GM12878 (cell line): ENCODE measurements at regions not wholly inside any gene's neighbourhood (a gene's known extent, or its start where the extent isn't known, plus 50 kb on each side); places are given as distances from the start of the nearest gene placed in this dataset.

Experiments
- ATAC-seq: fragments of 200-7000 bp; cut with Tn5 transposase; 3 replicates; pipeline ENCODE4 v1.9.1; 2020; ENCODE audit warnings: mild to moderate bottlenecking, moderate library complexity
- BruUV-seq: library from RNA; stranded (reverse); fragments of 400-500 nt; replicated peaks from 2 replicates; lab custom pipeline; 2021; lab: Mats Ljungman, UMichigan
- CTCF ChIA-PET: fragments of 300-600 bp; sonication (Branson Sonifier 250); formaldehyde crosslinking; extraction: SDS; loops from one replicate; lab custom pipeline; 2021; ENCODE audit warnings: inconsistent platforms; lab: Yijun Ruan, JAX
- POLR2A ChIA-PET: fragments of 350-600 bp; formaldehyde crosslinking; extraction: SDS; loops from one replicate; lab custom pipeline; 2021; ENCODE audit warnings: inconsistent platforms; lab: Charles Lee
- RAD21 ChIA-PET: fragments of 300-600 bp; sonication (Branson Sonifier 250); formaldehyde crosslinking; loops from one replicate; lab custom pipeline; 2023; ENCODE audit warnings: antibody characterized with exemption; ENCODE audit not compliant: unreplicated experiment; lab: Charles Lee
- SMC1A ChIA-PET: fragments of 300-600 bp; sonication (Branson Sonifier 250); formaldehyde crosslinking; loops from one replicate; lab custom pipeline; 2023; ENCODE audit not compliant: unreplicated experiment, uncharacterized antibody; lab: Charles Lee
- DNase-seq: peaks from one replicate; pipeline ENCODE4 v3.0.0-alpha.2; 2011; ENCODE audit warnings: low read depth, low spot score
- FAIRE-seq: peaks from 3 replicates; lab custom pipeline; 2011; peaks lifted over from hg19 to GRCh38; lab: Jason Lieb, UNC
- H2AFZ ChIP-seq: 2 replicates; pipeline ENCODE4 v1.6.0; 2011; ENCODE audit warnings: low read depth, low read length, control low read depth; ENCODE audit not compliant: control insufficient read depth
- H3K27ac ChIP-seq: 2 replicates; pipeline ENCODE4 v1.5.1; 2011; ENCODE audit warnings: control low read depth; ENCODE audit not compliant: control insufficient read depth, insufficient read depth
- H3K27me3 ChIP-seq, 2 experiments: replicated peaks in 1 of 2; 2 replicates each; pipeline versions ENCODE4 v1.6.0 to v1.6.1; 2011; ENCODE audit warnings: low read length in 1 of 2; ENCODE audit not compliant: control insufficient read depth in 2 of 2, insufficient read depth in 2 of 2
- H3K36me3 ChIP-seq, 2 experiments: 2 replicates each; pipeline ENCODE4 v1.5.1; 2011; ENCODE audit warnings: low read length in 1 of 2; ENCODE audit not compliant: control insufficient read depth in 2 of 2, insufficient read depth in 2 of 2
- H3K4me1 ChIP-seq: 2 replicates; pipeline ENCODE4 v1.6.1; 2011; ENCODE audit warnings: mild to moderate bottlenecking, low read length, moderate library complexity, mixed read lengths; ENCODE audit not compliant: control insufficient read depth, insufficient read depth
- H3K4me2 ChIP-seq: 2 replicates; pipeline ENCODE4 v1.6.0; 2011; ENCODE audit warnings: control low read depth; ENCODE audit not compliant: control insufficient read depth, insufficient read depth
- H3K4me3 ChIP-seq: fragments of 200-600 bp; sonication (generic); 2 replicates; pipeline ENCODE4 v1.5.1; 2016
- H3K79me2 ChIP-seq: 2 replicates; pipeline ENCODE4 v1.6.0; 2011; ENCODE audit warnings: low read length; ENCODE audit not compliant: control insufficient read depth, insufficient read depth
- H3K9ac ChIP-seq: 2 replicates; pipeline ENCODE4 v1.8.0; 2011; ENCODE audit warnings: low read length, control low read depth, mixed read lengths; ENCODE audit not compliant: control insufficient read depth, insufficient read depth
- H3K9me3 ChIP-seq: replicated peaks from 3 replicates; pipeline ENCODE4 v1.5.1; 2011; ENCODE audit warnings: mild to moderate bottlenecking, low read length; ENCODE audit not compliant: control insufficient read depth, insufficient read depth
- H4K20me1 ChIP-seq: 2 replicates; pipeline ENCODE4 v1.6.0; 2011; ENCODE audit not compliant: control insufficient read depth, insufficient read depth
- BCL11A ChIP-seq: IDR thresholded peaks from 2 replicates; pipeline ENCODE4 v1.6.1; 2011; ENCODE audit warnings: low read depth, low read length
- CHD2 ChIP-seq: IDR thresholded peaks from 2 replicates; pipeline ENCODE4 v1.6.1; 2011; ENCODE audit warnings: low read depth, low read length, improper control_type of control experiment, borderline replicate concordance
- E2F4 ChIP-seq: IDR thresholded peaks from 2 replicates; pipeline ENCODE4 v1.6.1; 2012; ENCODE audit warnings: low read depth, low read length, improper control_type of control experiment
- EP300 ChIP-seq, 2 experiments: fragments of 150-350 bp in 1 of 2; IDR thresholded peaks; 2 replicates each; pipeline ENCODE4 v1.6.1; 2011 to 2012; ENCODE audit warnings: low read depth in 2 of 2, low read length in 2 of 2, borderline replicate concordance in 1 of 2, improper control_type of control experiment in 1 of 2, inconsistent platforms in 1 of 2; ENCODE audit not compliant: control insufficient read depth in 1 of 2
- ESRRA ChIP-seq: IDR thresholded peaks from 2 replicates; pipeline ENCODE4 v1.6.1; 2012; ENCODE audit warnings: mild to moderate bottlenecking, low read length, improper control_type of control experiment
- FOS ChIP-seq: IDR thresholded peaks from 3 replicates; pipeline ENCODE4 v1.6.1; 2011; ENCODE audit warnings: borderline replicate concordance; ENCODE audit not compliant: insufficient read length; ENCODE audit errors: extremely low read depth
- IRF3 ChIP-seq: fragments of 450-650 bp; IDR thresholded peaks from 2 replicates; pipeline ENCODE4 v1.6.1; 2014; ENCODE audit warnings: mild to moderate bottlenecking
- IRF4 ChIP-seq: IDR thresholded peaks from 2 replicates; pipeline ENCODE4 v1.6.1; 2011; ENCODE audit warnings: low read depth, low read length
- KLF5 ChIP-seq: fragments of 450-650 bp; IDR thresholded peaks from 2 replicates; pipeline ENCODE4 v1.6.1; 2014; ENCODE audit warnings: mild to moderate bottlenecking; ENCODE audit not compliant: partially characterized antibody
- PAX8 ChIP-seq: fragments of 450-650 bp; IDR thresholded peaks from 2 replicates; pipeline ENCODE4 v1.6.1; 2017; ENCODE audit warnings: mild to moderate bottlenecking, moderate library complexity
- POLR2A ChIP-seq: IDR thresholded peaks from 2 replicates; pipeline ENCODE4 v1.6.1; 2011; ENCODE audit warnings: low read depth, mild to moderate bottlenecking, low read length
- RAD51 ChIP-seq: fragments of 450-650 bp; IDR thresholded peaks from 2 replicates; pipeline ENCODE4 v1.6.1; 2016; ENCODE audit warnings: moderate library complexity, mild to moderate bottlenecking, inconsistent platforms
- SMAD1 ChIP-seq: fragments of 450-650 bp; IDR thresholded peaks from 2 replicates; pipeline ENCODE4 v1.6.1; 2018; ENCODE audit warnings: mild to moderate bottlenecking, low read depth; ENCODE audit not compliant: partially characterized antibody
- SMARCA5 ChIP-seq: fragments of 450-650 bp; IDR thresholded peaks from 2 replicates; pipeline ENCODE4 v1.6.1; 2017; ENCODE audit warnings: mild to moderate bottlenecking
- USF1 ChIP-seq: IDR thresholded peaks from 2 replicates; pipeline ENCODE4 v1.6.1; 2011; ENCODE audit warnings: borderline replicate concordance, low read depth, mild to moderate bottlenecking, moderate library complexity, mixed read lengths, low read length; ENCODE audit not compliant: insufficient read depth; ENCODE audit errors: extremely low read length
- ZNF207 ChIP-seq: fragments of 450-650 bp; IDR thresholded peaks from 2 replicates; pipeline ENCODE4 v1.6.1; 2014; ENCODE audit warnings: antibody characterized with exemption, mild to moderate bottlenecking, borderline replicate concordance
- WGBS: methylation state at CpG from one replicate; pipeline ENCODE4 v1.1.6; 2016; ENCODE audit warnings: low lambda C conversion rate; ENCODE audit not compliant: insufficient replicate concordance, insufficient coverage; ENCODE audit errors: missing lambda C conversion rate; 5-methylcytosine and 5-hydroxymethylcytosine counted together
- in situ Hi-C: fragments of 300-500 bp; cut with MboI; formaldehyde crosslinking; loops from 9 replicates; pipeline ENCODE4 v1.14.3; 2018; ENCODE audit warnings: mixed read lengths
- intact Hi-C: fragments of 100-400 bp; cut with micrococcal nuclease; formaldehyde crosslinking; loops from one replicate; pipeline ENCODE4 v1.14.2; 2022; ENCODE audit not compliant: unreplicated experiment

GRCh38 chr17:52957411-52957810 lies 798.9 kb upstream of the CA10 start:
- TF ChIP-seq EP300 (IDR thresholded peaks at IDR 0.05; ENCODE audit: borderline replicate concordance in 1 of 2, control insufficient read depth in 1 of 2, low read depth in 2 of 2, low read length in 2 of 2) (no peak), CHD2 (no peak), E2F4 (no peak)
- no peak overlapping the region for H2AFZ ChIP-seq
- in situ Hi-C loops (no loop called here), intact Hi-C loops (no loop called here)
- ChIA-PET POLR2A (no interaction called here), RAD21 (no interaction called here), CTCF (no interaction called here), SMC1A (no interaction called here)
- H3K9ac ChIP-seq: no peak overlapping the region
- FAIRE-seq: no peak
- 13% methylated on average over 5 of the region's 5 CpGs for WGBS
- no peak for DNase-seq
- H3K27me3 ChIP-seq: no peaks in the 10 kb centered on the region
- H3K4me3 ChIP-seq: no peak overlapping the region
- no peaks in the 10 kb centered on the region for H4K20me1 ChIP-seq
- H3K4me1 ChIP-seq: no peaks in the 10 kb centered on the region
- no peak for ATAC-seq
- BruUV-seq: no TSS peak
- H3K36me3 ChIP-seq: no peaks in the 10 kb centered on the region
- no peaks in the 10 kb centered on the region for H3K9me3 ChIP-seq
- no peak overlapping the region for H3K4me2 ChIP-seq
- H3K27ac ChIP-seq: no peak overlapping the region
- H3K79me2 ChIP-seq: no peaks in the 10 kb centered on the region

- RAD21 ChIA-PET: no interaction called here
- BruUV-seq: no TSS peak
- in situ Hi-C loops: no loop called here
Observed at GRCh38 chr17:52947418-52947817, 788.9 kb upstream of the CA10 start.

More at GRCh38 chr17:52947418-52947817, 788.9 kb upstream of the CA10 start:
- H3K4me2 ChIP-seq: no peak overlapping the region
- no peak for ATAC-seq
- H2AFZ ChIP-seq: no peak overlapping the region
- no peaks in the 10 kb centered on the region for H3K27me3 ChIP-seq
- ChIA-PET SMC1A (no interaction called here), CTCF (no interaction called here), POLR2A (no interaction called here)
- H3K36me3 ChIP-seq: no peaks in the 10 kb centered on the region
- H3K79me2 ChIP-seq: no peaks in the 10 kb centered on the region
- no peak overlapping the region for H3K4me3 ChIP-seq
- FAIRE-seq: no peak
- TF ChIP-seq SMAD1 (no peak), KLF5 (no peak), USF1 (no peak), PAX8 (no peak), SMARCA5 (no peak), IRF4 (no peak), ZNF207 (no peak), RAD51 (no peak), IRF3 (no peak), FOS (no peak), BCL11A (no peak), POLR2A (no peak), ESRRA (no peak)
- no peaks in the 10 kb centered on the region; the same call in 2 of the 3 replicates for H3K9me3 ChIP-seq
- no peak overlapping the region for H3K9ac ChIP-seq
- H4K20me1 ChIP-seq: no peaks in the 10 kb centered on the region
- intact Hi-C loops: no loop called here
- no peaks in the 10 kb centered on the region for H3K4me1 ChIP-seq
- WGBS: 12% methylated on average over 3 of the region's 3 CpGs
- no peak overlapping the region for H3K27ac ChIP-seq
- DNase-seq: no peak
